ENCODE measurements at regions not wholly inside any gene's neighbourhood (a gene's known extent, or its start where the extent isn't known, plus 50 kb on each side); places are given as distances from the start of the nearest gene placed in this dataset.

- intact Hi-C loops (cut with micrococcal nuclease; ENCODE audit: unreplicated experiment), result no loop called here
- ChIA-PET CTCF (no interaction called here), POLR2A (ENCODE audit: low non-redundant PET) (no interaction called here)
- no peak for DNase-seq (ENCODE audit: low spot score)
- Histone ChIP-seq H3K4me3 (ENCODE audit: low read depth, low read length, poor library complexity, severe bottlenecking) (no peak overlapping the region), H3K27me3 (replicated peaks; ENCODE audit: insufficient read depth, low read depth, low read length, poor library complexity) (no peaks in the 10 kb centered on the region), H3K9me3 (ENCODE audit: low read depth, low read length, poor library complexity, severe bottlenecking) (no peaks in the 10 kb centered on the region), H3K4me1 (ENCODE audit: insufficient read depth, low read length, poor library complexity, severe bottlenecking) (no peaks in the 10 kb centered on the region), H3K27ac (ENCODE audit: low read depth, low read length, poor library complexity, severe bottlenecking) (no peak overlapping the region), H3K36me3 (ENCODE audit: insufficient read depth, low read length, poor library complexity, severe bottlenecking) (no peaks in the 10 kb centered on the region)
- no peak for TF ChIP-seq EZH2 (IDR thresholded peaks at IDR 0.05; ENCODE audit: borderline replicate concordance, low read depth, low read length, poor library complexity, severe bottlenecking)
- TF ChIP-seq CTCF (conservative IDR thresholded peaks at IDR 0.05; ENCODE audit: low read depth, low read length), result no peak
- no TSS peak for BruUV-seq (replicated peaks)
These were observed 511.8 kb upstream of the LCORL start for GRCh38 chr4:18533262-18533775.

GRCh38 chr4:18531731-18532130, 510.2 kb upstream of the LCORL start:
- Histone ChIP-seq H3K4me3 (ENCODE audit: low read depth, low read length, poor library complexity, severe bottlenecking) (no peak overlapping the region), H3K4me1 (ENCODE audit: insufficient read depth, low read length, poor library complexity, severe bottlenecking) (no peaks in the 10 kb centered on the region), H3K27me3 (replicated peaks; ENCODE audit: insufficient read depth, low read depth, low read length, poor library complexity) (no peaks in the 10 kb centered on the region), H3K36me3 (ENCODE audit: insufficient read depth, low read length, poor library complexity, severe bottlenecking) (no peaks in the 10 kb centered on the region), H3K9me3 (ENCODE audit: low read depth, low read length, poor library complexity, severe bottlenecking) (no peaks in the 10 kb centered on the region), H3K27ac (ENCODE audit: low read depth, low read length, poor library complexity, severe bottlenecking) (no peak overlapping the region)
- TF ChIP-seq EZH2 (IDR thresholded peaks at IDR 0.05; ENCODE audit: borderline replicate concordance, low read depth, low read length, poor library complexity, severe bottlenecking), result no peak
- TF ChIP-seq CTCF (conservative IDR thresholded peaks at IDR 0.05; ENCODE audit: low read depth, low read length), result no peak
- ChIA-PET POLR2A (ENCODE audit: low non-redundant PET) (no interaction called here), CTCF (no interaction called here)
- intact Hi-C loops (cut with micrococcal nuclease; ENCODE audit: unreplicated experiment), result no loop called here
- DNase-seq (ENCODE audit: low spot score), result no peak
- no TSS peak for BruUV-seq (replicated peaks)

- intact Hi-C loops (cut with micrococcal nuclease; ENCODE audit: unreplicated experiment), result no loop called here
- CTCF ChIA-PET, result no interaction called here
- Histone ChIP-seq H3K36me3 (ENCODE audit: insufficient read depth, low read length, poor library complexity, severe bottlenecking) (no peaks in the 10 kb centered on the region), H3K27ac (ENCODE audit: low read depth, low read length, poor library complexity, severe bottlenecking) (no peak overlapping the region), H3K9me3 (ENCODE audit: low read depth, low read length, poor library complexity, severe bottlenecking) (no peaks in the 10 kb centered on the region), H3K27me3 (replicated peaks; ENCODE audit: insufficient read depth, low read depth, low read length, poor library complexity) (no peaks in the 10 kb centered on the region), H3K4me3 (ENCODE audit: low read depth, low read length, poor library complexity, severe bottlenecking) (no peak overlapping the region), H3K4me1 (ENCODE audit: insufficient read depth, low read length, poor library complexity, severe bottlenecking) (no peaks in the 10 kb centered on the region)
- TF ChIP-seq CTCF (conservative IDR thresholded peaks at IDR 0.05; ENCODE audit: low read depth, low read length) (no peak), EZH2 (IDR thresholded peaks at IDR 0.05; ENCODE audit: borderline replicate concordance, low read depth, low read length, poor library complexity, severe bottlenecking) (no peak)
- no TSS peak for BruUV-seq (replicated peaks)
- DNase-seq (ENCODE audit: low spot score), result no peak
- POLR2A ChIA-PET (ENCODE audit: low non-redundant PET), result no interaction called here
These were observed 507.9 kb upstream of the LCORL start for GRCh38 chr4:18529482-18529881.
